H1 (cell line): ENCODE measurements at regions not wholly inside any gene's neighbourhood (a gene's known extent, or its start where the extent isn't known, plus 50 kb on each side); places are given as distances from the start of the nearest gene placed in this dataset.

Experiments used
- CTCF ChIA-PET: fragments of 300-600 bp; sonication (Branson Sonifier 250); formaldehyde crosslinking; loops from one replicate; lab custom pipeline; 2021; ENCODE audit not compliant: partially characterized antibody; lab: Charles Lee
- POLR2A ChIA-PET: fragments of 300-600 bp; sonication (Branson Sonifier 250); formaldehyde crosslinking; loops from one replicate; lab custom pipeline; 2021; ENCODE audit warnings: inconsistent platforms; ENCODE audit not compliant: partially characterized antibody; lab: Charles Lee
- DNase-seq, 2 experiments: peaks; one replicate each; pipeline versions ENCODE4 v3.0.0 to v3.0.0-alpha.2; 2010 to 2022; ENCODE audit warnings: low spot score in 2 of 2, low read depth in 1 of 2, mixed read lengths in 1 of 2
- FAIRE-seq: peaks from 2 replicates; lab custom pipeline; 2011; peaks lifted over from hg19 to GRCh38; lab: Jason Lieb, UNC
- H2AFZ ChIP-seq: 2 replicates; pipeline ENCODE4 v1.8.1; 2012; ENCODE audit warnings: low read length, inconsistent platforms
- H2AK5ac ChIP-seq: 2 replicates; pipeline ENCODE4 v1.6.1; 2013; ENCODE audit warnings: low read depth, low read length
- H2BK120ac ChIP-seq: replicated peaks from 2 replicates; pipeline ENCODE3; 2013; ENCODE audit warnings: low read depth, low read length, inconsistent platforms
- H2BK12ac ChIP-seq: 2 replicates; pipeline ENCODE4 v1.6.1; 2013; ENCODE audit warnings: low read depth, low read length
- H2BK15ac ChIP-seq: 2 replicates; pipeline ENCODE4 v1.6.1; 2013; ENCODE audit warnings: low read length
- H2BK20ac ChIP-seq: 2 replicates; pipeline ENCODE4 v1.6.1; 2013; ENCODE audit warnings: low read length
- H2BK5ac ChIP-seq: 2 replicates; pipeline ENCODE4 v1.6.1; 2013; ENCODE audit warnings: low read depth, low read length
- H3K14ac ChIP-seq: 2 replicates; pipeline ENCODE4 v1.6.1; 2013; ENCODE audit warnings: inconsistent platforms; ENCODE audit not compliant: insufficient read length
- H3K18ac ChIP-seq: 2 replicates; pipeline ENCODE4 v1.6.1; 2013; ENCODE audit warnings: low read length; ENCODE audit errors: extremely low read depth
- H3K23ac ChIP-seq: 2 replicates; pipeline ENCODE4 v1.6.1; 2013; ENCODE audit warnings: inconsistent platforms; ENCODE audit not compliant: insufficient read length
- H3K23me2 ChIP-seq: 2 replicates; pipeline ENCODE4 v1.6.1; 2013; ENCODE audit warnings: low read depth, low read length
- H3K27ac ChIP-seq: 2 replicates; pipeline ENCODE4 v1.6.1; 2011; ENCODE audit warnings: low read depth, low read length, inconsistent platforms
- H3K27me3 ChIP-seq, 4 experiments: replicated peaks in 1 of 4; 1 replicate in 1 of 4; 2 replicates in 3 of 4; pipeline versions ENCODE4 v1.6.1 to v1.8.1; 2011 to 2013; ENCODE audit warnings: low read length in 3 of 4, mild to moderate bottlenecking in 3 of 4, inconsistent platforms in 2 of 4, mixed read lengths in 2 of 4, moderate library complexity in 1 of 4; ENCODE audit not compliant: control insufficient read depth in 3 of 4, insufficient read depth in 3 of 4; ENCODE audit errors: extremely low read depth in 1 of 4
- H3K36me3 ChIP-seq, 4 experiments: 2 replicates each; pipeline versions ENCODE4 v1.6.1 to v1.8.1; 2011 to 2013; ENCODE audit warnings: mild to moderate bottlenecking in 4 of 4, low read length in 3 of 4, moderate library complexity in 2 of 4, control low read depth in 1 of 4, inconsistent platforms in 1 of 4; ENCODE audit not compliant: insufficient read depth in 4 of 4, control insufficient read depth in 2 of 4
- H3K4ac ChIP-seq: replicated peaks from 2 replicates; pipeline ENCODE3; 2013; ENCODE audit warnings: low read length, low read depth, mixed read lengths, inconsistent platforms; ENCODE audit not compliant: insufficient read length
- H3K4me1 ChIP-seq, 4 experiments: replicated peaks in 1 of 4; 1 replicate in 1 of 4; 2 replicates in 3 of 4; pipeline versions ENCODE4 v1.6.1 to v1.8.1; 2011 to 2013; ENCODE audit warnings: low read length in 3 of 4, inconsistent platforms in 2 of 4, mixed read lengths in 1 of 4; ENCODE audit not compliant: insufficient read depth in 4 of 4, control insufficient read depth in 3 of 4
- H3K4me2 ChIP-seq, 2 experiments: 2 replicates each; pipeline versions ENCODE4 v1.6.1 to v1.8.1; 2011 to 2013; ENCODE audit warnings: low read depth in 2 of 2, low read length in 2 of 2, control low read depth in 1 of 2, inconsistent platforms in 1 of 2, mild to moderate bottlenecking in 1 of 2; ENCODE audit not compliant: insufficient read depth in 1 of 2
- H3K4me3 ChIP-seq, 4 experiments: fragments of 200-600, 300-600 bp in 1 of 4; sonication (generic), shearing (Covaris generic), sonication (Bioruptor Twin) in 1 of 4; 2 replicates each; pipeline versions ENCODE4 v1.5.1 to v1.8.1; 2011 to 2016; ENCODE audit warnings: low read length in 4 of 4, low read depth in 3 of 4, control low read depth in 2 of 4, inconsistent platforms in 2 of 4, mild to moderate bottlenecking in 2 of 4, mixed read lengths in 1 of 4, moderate library complexity in 1 of 4; ENCODE audit not compliant: insufficient read depth in 2 of 4; ENCODE audit errors: extremely low read depth in 1 of 4
- H3K56ac ChIP-seq: replicated peaks from 2 replicates; pipeline ENCODE3; 2013; ENCODE audit warnings: low read depth, mild to moderate bottlenecking, mixed read lengths, low read length, inconsistent platforms; ENCODE audit not compliant: insufficient read length
- H3K79me1 ChIP-seq: 2 replicates; pipeline ENCODE4 v1.6.1; 2013; ENCODE audit warnings: low read depth, low read length, control low read depth
- H3K79me2 ChIP-seq, 2 experiments: 2 replicates each; pipeline versions ENCODE4 v1.6.1 to v1.8.1; 2012 to 2013; ENCODE audit warnings: low read length in 2 of 2, mild to moderate bottlenecking in 2 of 2, inconsistent platforms in 1 of 2; ENCODE audit not compliant: insufficient read depth in 2 of 2, control insufficient read depth in 1 of 2
- H3K9ac ChIP-seq, 4 experiments: replicated peaks in 1 of 4; 1 replicate in 1 of 4; 2 replicates in 3 of 4; pipeline versions ENCODE4 v1.6.1 to v1.8.1; 2011 to 2013; ENCODE audit warnings: low read depth in 3 of 4, low read length in 3 of 4, control low read depth in 2 of 4, mild to moderate bottlenecking in 2 of 4, moderate library complexity in 2 of 4, inconsistent platforms in 1 of 4; ENCODE audit errors: extremely low read depth in 1 of 4
- H3K9me3 ChIP-seq, 2 experiments: 2 replicates each; pipeline versions ENCODE4 v1.6.1 to v1.8.1; 2012 to 2013; ENCODE audit warnings: mild to moderate bottlenecking in 2 of 2, moderate library complexity in 2 of 2, control low read depth in 1 of 2, inconsistent platforms in 1 of 2, low read depth in 1 of 2, low read length in 1 of 2, mixed read lengths in 1 of 2; ENCODE audit not compliant: insufficient read depth in 2 of 2
- H4K20me1 ChIP-seq, 2 experiments: replicated peaks in 1 of 2; 2 replicates each; pipeline versions ENCODE3 to v1.8.1; 2011 to 2013; ENCODE audit warnings: inconsistent platforms in 2 of 2, low read length in 2 of 2, mild to moderate bottlenecking in 1 of 2; ENCODE audit not compliant: insufficient read depth in 2 of 2, control insufficient read depth in 1 of 2
- H4K5ac ChIP-seq: 2 replicates; pipeline ENCODE4 v1.6.1; 2013; ENCODE audit warnings: low read length, low read depth, mixed read lengths, inconsistent platforms; ENCODE audit not compliant: insufficient read length
- H4K8ac ChIP-seq: 2 replicates; pipeline ENCODE4 v1.8.0; 2013; ENCODE audit warnings: mild to moderate bottlenecking, moderate library complexity, low read length, inconsistent platforms; ENCODE audit not compliant: insufficient read depth; ENCODE audit errors: extremely low read depth
- H4K91ac ChIP-seq: replicated peaks from 2 replicates; pipeline ENCODE3; 2013; ENCODE audit warnings: low read length, mixed read lengths, inconsistent platforms; ENCODE audit not compliant: insufficient read length
- CTBP2 ChIP-seq: IDR thresholded peaks from 2 replicates; pipeline ENCODE4 v1.7.0; 2011; ENCODE audit warnings: borderline replicate concordance, mild to moderate bottlenecking, moderate library complexity, mixed read lengths, low read length; ENCODE audit not compliant: insufficient read depth, insufficient read length
- EP300 ChIP-seq, 2 experiments: IDR thresholded peaks; 1 replicate in 1 of 2; 2 replicates in 1 of 2; pipeline ENCODE4 v1.6.1; 2011 to 2012; ENCODE audit warnings: low read depth in 2 of 2, low read length in 2 of 2, mild to moderate bottlenecking in 2 of 2, borderline replicate concordance in 1 of 2, inconsistent platforms in 1 of 2, moderate library complexity in 1 of 2
- FOSL1 ChIP-seq: IDR thresholded peaks from 2 replicates; pipeline ENCODE4 v1.6.1; 2011; ENCODE audit warnings: mild to moderate bottlenecking, low read depth, low read length, moderate library complexity; ENCODE audit not compliant: insufficient read depth
- GABPA ChIP-seq: IDR thresholded peaks from 2 replicates; pipeline ENCODE4 v1.6.1; 2011; ENCODE audit warnings: mild to moderate bottlenecking, low read length, moderate library complexity, borderline replicate concordance; ENCODE audit not compliant: insufficient read depth
- GTF2F1 ChIP-seq: IDR thresholded peaks from 2 replicates; pipeline ENCODE4 v1.6.1; 2012; ENCODE audit warnings: low read depth, low read length, improper control_type of control experiment, borderline replicate concordance
- RBBP5 ChIP-seq: IDR thresholded peaks from 2 replicates; pipeline ENCODE4 v1.7.1; 2012; ENCODE audit warnings: low read depth, mild to moderate bottlenecking, inconsistent platforms, low read length, moderate library complexity, borderline replicate concordance
- SP4 ChIP-seq: IDR thresholded peaks from 2 replicates; pipeline ENCODE4 v1.6.1; 2012; ENCODE audit warnings: low read length, inconsistent platforms
- ZNF274 ChIP-seq: IDR thresholded peaks from 2 replicates; pipeline ENCODE4 v1.7.0; 2012; ENCODE audit warnings: low read length, borderline replicate concordance; ENCODE audit errors: extremely low read depth
- WGBS, 2 experiments: shearing (Covaris generic) in 1 of 2; methylation state at CpG; one replicate each; pipeline versions ENCODE4 v1.1.6 to v1.1.7; 2013 to 2015; ENCODE audit warnings: low lambda C conversion rate in 2 of 2, mixed read lengths in 2 of 2, inconsistent platforms in 1 of 2, low coverage in 1 of 2, missing lambda C conversion rate in 1 of 2; ENCODE audit not compliant: insufficient replicate concordance in 2 of 2, insufficient coverage in 1 of 2, insufficient read length in 1 of 2; ENCODE audit errors: extremely low coverage in 1 of 2, missing lambda C conversion rate in 1 of 2; 5-methylcytosine and 5-hydroxymethylcytosine counted together
- TF ChIP-seq, protein P1 (sequence below): IDR thresholded peaks from 2 replicates; pipeline ENCODE4 v1.6.1; 2011; ENCODE audit warnings: low read length, improper control_type of control experiment
- TF ChIP-seq, protein P2 (sequence below), 3 experiments: IDR thresholded peaks; 1 replicate in 2 of 3; 2 replicates in 1 of 3; pipeline versions ENCODE4 v1.5.1 to v1.6.1; 2011; ENCODE audit warnings: low read length in 3 of 3, mild to moderate bottlenecking in 3 of 3, inconsistent platforms in 2 of 3, low read depth in 1 of 3, moderate library complexity in 1 of 3; ENCODE audit not compliant: insufficient read depth in 1 of 3; ENCODE audit errors: control extremely low read depth in 1 of 3

GRCh38 chr7:9391984-9392383 lies 958.6 kb downstream of the NXPH1 start:
- Histone ChIP-seq H2BK12ac (no peak overlapping the region), H3K4me2 (no peak overlapping the region), H2BK20ac (no peak overlapping the region), H3K9ac (no peak overlapping the region), H3K56ac (no peak overlapping the region), H2BK120ac (no peak overlapping the region), H3K9me3 (no peaks in the 10 kb centered on the region), H2AFZ (no peak overlapping the region), H2BK5ac (no peak overlapping the region), H4K5ac (no peak overlapping the region), H2BK15ac (no peak overlapping the region), H3K4me3 (no peak overlapping the region), H3K23me2 (no peaks in the 10 kb centered on the region), H3K14ac (no peak overlapping the region), H3K27ac (no peak overlapping the region), H3K23ac (no peak overlapping the region), H3K4me1 (no peaks in the 10 kb centered on the region), H3K36me3 (no peaks in the 10 kb centered on the region), H3K18ac (no peak overlapping the region), H3K79me1 (no peaks in the 10 kb centered on the region), H4K20me1 (no peaks in the 10 kb centered on the region), H3K27me3 (no peaks in the 10 kb centered on the region), H4K8ac (no peak overlapping the region), H3K4ac (no peak overlapping the region), H2AK5ac (no peak overlapping the region), H3K79me2 (no peaks in the 10 kb centered on the region), H4K91ac (no peak overlapping the region)
- FAIRE-seq (no peak), DNase-seq (no peak)
- WGBS, 2 experiments, result 92% methylated on average over 4 of the region's 4 CpGs; no CpG with 5 or more reads in 1 of the 2 experiments
- ChIA-PET CTCF (no interaction called here), POLR2A (interaction anchor here (0.6 kb wide), 1 partner anchor 355 kb away, joined by 3 read pairs; no protein-coding TSS in a partner anchor)
- no peak for TF ChIP-seq GABPA
- no peak for TF ChIP-seq SP4
- TF ChIP-seq, protein P1, sequence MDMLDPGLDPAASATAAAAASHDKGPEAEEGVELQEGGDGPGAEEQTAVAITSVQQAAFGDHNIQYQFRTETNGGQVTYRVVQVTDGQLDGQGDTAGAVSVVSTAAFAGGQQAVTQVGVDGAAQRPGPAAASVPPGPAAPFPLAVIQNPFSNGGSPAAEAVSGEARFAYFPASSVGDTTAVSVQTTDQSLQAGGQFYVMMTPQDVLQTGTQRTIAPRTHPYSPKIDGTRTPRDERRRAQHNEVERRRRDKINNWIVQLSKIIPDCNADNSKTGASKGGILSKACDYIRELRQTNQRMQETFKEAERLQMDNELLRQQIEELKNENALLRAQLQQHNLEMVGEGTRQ, result no peak
- no peak for TF ChIP-seq EP300 (IDR thresholded peaks at IDR 0.05; ENCODE audit: borderline replicate concordance in 1 of 2, low read depth in 2 of 2, low read length in 2 of 2)
- TF ChIP-seq GTF2F1, result no peak
- no peak for TF ChIP-seq FOSL1
- TF ChIP-seq, protein P2, sequence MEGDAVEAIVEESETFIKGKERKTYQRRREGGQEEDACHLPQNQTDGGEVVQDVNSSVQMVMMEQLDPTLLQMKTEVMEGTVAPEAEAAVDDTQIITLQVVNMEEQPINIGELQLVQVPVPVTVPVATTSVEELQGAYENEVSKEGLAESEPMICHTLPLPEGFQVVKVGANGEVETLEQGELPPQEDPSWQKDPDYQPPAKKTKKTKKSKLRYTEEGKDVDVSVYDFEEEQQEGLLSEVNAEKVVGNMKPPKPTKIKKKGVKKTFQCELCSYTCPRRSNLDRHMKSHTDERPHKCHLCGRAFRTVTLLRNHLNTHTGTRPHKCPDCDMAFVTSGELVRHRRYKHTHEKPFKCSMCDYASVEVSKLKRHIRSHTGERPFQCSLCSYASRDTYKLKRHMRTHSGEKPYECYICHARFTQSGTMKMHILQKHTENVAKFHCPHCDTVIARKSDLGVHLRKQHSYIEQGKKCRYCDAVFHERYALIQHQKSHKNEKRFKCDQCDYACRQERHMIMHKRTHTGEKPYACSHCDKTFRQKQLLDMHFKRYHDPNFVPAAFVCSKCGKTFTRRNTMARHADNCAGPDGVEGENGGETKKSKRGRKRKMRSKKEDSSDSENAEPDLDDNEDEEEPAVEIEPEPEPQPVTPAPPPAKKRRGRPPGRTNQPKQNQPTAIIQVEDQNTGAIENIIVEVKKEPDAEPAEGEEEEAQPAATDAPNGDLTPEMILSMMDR (IDR thresholded peaks at IDR 0.05; ENCODE audit: control extremely low read depth in 1 of 3, insufficient read depth in 1 of 3, low read depth in 1 of 3, low read length in 3 of 3), result no peak
- TF ChIP-seq ZNF274, result no peak
- TF ChIP-seq RBBP5, result no peak
- no peak for TF ChIP-seq CTBP2
